Brain pericyte (primary cell): ENCODE measurements at regions not wholly inside any gene's neighbourhood (a gene's known extent, or its start where the extent isn't known, plus 50 kb on each side); places are given as distances from the start of the nearest gene placed in this dataset.
"Not testable (repeated sequence)": the region's sequence is repeated elsewhere in the genome, so short reads cannot be mapped to it uniquely, and the experiment has no call there.

ENCODE experiments used
- DNase-seq: peaks from one replicate; pipeline ENCODE4 v3.0.0-alpha.2; 2012; ENCODE audit warnings: low read depth, low spot score

DNA sequence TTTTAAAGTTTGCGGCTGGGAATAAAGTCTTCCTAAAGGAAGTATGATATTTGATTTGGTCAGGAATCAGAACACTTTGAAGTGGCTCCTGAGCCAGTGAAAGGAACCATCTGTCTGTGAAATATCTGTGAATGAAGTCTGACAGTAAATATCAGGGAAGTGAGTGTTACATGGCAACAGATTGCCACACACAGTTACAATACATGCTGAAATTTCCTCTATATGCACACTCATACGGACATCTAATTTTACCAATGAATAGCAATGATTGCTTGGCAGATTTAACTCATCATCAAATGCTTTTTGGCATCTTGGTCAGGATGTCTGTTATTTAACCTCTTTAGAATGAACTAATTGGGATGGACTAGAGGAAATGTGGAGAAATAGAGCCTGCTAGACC lies 1023.8 kb downstream of the FAT4 start:
- DNase-seq = no peak

DNA sequence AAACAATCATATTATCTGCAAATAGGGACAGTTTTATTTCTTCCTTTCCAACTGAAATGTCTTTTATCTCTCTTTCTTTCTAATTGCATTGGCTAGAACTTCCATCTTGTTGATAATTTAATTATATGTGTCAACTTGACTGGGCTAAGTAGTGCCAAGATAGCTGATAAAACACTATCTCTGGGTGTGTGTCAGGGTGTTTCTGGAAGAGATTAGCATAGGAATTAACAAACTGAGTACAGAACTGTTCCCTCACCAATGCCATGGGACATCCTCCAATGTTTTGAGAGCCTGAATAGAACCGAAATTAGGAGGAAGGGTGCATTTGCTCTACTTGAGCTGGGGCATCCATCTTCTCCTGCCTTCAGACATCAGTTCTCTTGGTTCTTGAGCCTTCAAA lies 1027.2 kb downstream of the FAT4 start:
- no peak for DNase-seq

DNA sequence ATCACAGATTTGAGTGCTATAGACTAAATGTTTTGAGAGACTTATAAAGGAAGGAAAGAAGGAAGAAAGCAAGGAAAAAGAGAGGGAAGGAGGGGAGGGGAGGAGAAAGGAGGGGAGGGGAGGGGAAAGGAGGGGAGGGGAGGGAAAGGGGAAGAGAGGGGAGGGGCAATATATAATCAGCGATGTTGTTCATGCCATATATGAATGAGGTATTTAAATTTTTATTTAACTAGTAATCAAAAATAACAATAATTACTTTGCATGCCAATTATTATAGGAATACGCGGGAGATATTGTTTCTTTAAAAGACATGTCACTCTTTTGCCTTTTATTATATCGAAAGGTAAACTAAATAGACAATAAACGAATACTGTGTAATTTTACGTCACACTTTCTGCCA lies 1029.7 kb downstream of the FAT4 start:
- no peak for DNase-seq

DNA sequence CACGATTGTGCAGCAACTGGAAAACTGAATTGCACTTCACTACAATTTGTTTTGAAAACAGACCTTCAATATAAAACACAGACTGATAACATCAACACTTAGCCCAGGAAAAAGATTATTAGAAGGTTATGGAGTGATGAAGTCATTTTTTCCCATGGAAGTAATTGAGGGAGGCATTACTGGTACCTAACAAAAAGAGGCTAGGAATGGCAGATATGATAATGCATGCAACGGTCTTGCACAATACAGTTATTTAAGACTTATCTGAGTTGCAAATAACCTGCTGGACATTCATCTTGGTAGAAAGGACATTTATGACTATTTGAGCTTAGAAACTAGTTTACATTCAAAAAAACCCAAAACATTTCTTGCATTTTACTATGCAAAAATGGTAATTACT lies 1031.9 kb downstream of the FAT4 start:
- DNase-seq = no peak

DNA sequence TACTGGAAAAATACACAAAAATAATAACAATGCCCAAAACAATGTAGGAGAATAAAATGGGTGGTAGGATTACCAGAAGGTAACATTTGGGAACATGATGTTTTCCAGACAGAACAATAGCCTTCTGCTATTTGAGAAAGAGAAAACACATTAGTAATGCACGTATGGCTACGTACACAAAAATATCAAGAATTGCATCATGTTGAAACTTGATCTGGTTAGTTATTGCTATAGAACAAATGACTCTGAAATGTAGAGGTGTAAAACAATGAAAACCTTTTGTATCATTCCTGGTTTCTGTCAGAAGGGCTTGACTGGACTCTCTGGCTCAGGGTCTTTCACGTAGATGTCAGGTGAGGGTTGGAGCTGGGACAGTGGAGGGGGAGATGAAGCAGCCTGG lies 1040.0 kb downstream of the FAT4 start:
- DNase-seq = no peak

DNA sequence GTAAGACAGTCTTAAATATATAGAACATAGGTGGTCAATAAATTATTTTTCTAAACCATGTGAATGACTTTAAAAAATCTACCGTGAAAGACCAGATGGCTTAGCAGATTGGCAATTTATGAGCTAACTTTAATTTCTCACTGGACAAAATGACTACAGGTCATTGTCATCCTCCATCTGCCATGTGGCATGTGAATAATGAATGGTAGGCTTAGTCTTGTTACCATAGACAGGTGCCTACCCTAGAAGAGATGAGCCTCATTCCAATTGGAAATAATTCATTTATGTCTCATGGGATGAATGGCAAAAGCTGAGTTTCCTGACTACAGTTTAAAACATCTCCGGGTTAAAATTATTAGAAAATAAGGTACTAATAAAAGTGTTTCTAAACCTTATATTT lies 1043.3 kb downstream of the FAT4 start:
- no peak for DNase-seq

DNA sequence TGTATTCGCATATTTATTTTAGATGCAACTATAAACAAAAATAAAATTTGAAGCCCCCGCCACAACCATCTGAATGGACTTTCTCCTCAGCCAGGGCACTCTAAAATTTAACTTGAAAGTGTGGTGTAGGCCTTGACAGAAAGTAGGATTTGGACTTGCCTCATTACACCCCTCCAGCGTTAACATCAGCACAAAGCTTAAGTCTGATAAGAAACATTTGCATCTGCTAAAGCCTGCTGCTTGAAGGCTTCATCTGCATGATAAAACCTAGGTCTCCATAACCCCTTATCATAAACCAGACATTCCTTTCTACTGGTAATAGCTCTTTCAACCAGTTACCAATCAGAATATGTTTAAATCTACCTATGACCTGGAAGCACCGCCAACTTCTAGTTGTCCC lies 1046.5 kb downstream of the FAT4 start:
- no peak for DNase-seq

DNA sequence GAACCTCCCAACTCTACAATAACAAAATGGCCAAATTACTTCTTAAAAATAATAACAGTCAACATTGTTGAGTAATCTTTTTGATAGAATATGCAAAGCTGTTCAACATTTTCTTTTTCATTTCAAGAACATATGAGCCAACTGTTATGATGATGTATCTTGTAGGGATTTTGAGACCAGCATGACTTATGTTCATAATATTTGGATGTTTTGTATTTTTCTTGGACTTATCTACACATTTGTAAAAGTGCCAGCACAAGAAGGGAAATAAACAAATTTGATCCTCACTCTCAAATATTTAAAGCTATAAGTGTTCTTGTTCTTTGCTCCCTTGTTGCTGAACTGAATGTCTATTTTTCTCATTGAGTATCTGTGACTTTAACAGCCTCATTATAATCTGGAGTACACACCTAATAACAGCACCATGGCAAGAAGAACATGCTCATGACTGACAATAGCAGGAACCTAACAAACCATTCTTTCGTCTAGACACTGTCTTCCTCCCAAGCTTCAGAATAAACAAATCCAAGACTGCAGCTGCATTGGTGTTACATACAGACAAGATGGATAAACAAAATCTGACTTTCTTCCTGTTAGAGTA lies 1049.7 kb downstream of the FAT4 start:
- DNase-seq = peak; percentile 27

DNA sequence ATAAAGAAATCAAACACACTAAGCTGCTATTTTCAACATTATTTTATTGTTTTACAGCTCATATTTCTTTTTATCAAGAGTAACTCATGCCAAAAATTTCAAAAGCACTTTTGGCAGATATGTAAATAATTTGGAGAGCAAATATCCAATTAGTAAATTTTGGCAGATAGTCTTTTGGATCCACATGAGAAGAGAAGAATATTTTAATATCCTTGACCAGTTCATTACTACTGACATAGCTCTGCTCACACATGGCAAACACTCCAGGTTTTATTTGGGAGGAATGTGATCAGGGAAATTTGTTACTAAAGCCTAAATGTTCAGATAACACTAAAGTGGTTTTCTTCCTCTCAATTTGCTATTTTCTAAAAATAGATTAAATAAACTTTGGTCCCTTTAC lies 1054.3 kb downstream of the FAT4 start:
- DNase-seq = no peak

DNA sequence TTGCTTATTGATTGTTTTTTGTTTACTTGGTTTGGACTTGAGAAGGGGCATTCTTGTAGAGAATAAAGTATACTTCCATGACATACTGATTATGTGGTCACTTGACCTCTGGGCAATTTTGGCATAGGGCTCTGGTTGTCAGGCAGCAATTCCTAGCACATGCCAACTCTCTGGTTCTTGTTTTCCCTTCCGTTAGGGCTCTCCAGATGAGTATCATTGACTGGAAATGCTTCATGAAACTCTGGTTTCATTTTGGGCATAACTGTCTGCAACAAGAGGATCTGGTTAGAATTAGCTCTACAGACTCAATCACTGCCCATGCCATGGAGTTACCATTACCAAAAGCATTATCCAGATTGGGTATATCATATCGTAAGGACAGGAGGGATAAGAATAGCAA lies 1057.9 kb downstream of the FAT4 start:
- DNase-seq = no peak

DNA sequence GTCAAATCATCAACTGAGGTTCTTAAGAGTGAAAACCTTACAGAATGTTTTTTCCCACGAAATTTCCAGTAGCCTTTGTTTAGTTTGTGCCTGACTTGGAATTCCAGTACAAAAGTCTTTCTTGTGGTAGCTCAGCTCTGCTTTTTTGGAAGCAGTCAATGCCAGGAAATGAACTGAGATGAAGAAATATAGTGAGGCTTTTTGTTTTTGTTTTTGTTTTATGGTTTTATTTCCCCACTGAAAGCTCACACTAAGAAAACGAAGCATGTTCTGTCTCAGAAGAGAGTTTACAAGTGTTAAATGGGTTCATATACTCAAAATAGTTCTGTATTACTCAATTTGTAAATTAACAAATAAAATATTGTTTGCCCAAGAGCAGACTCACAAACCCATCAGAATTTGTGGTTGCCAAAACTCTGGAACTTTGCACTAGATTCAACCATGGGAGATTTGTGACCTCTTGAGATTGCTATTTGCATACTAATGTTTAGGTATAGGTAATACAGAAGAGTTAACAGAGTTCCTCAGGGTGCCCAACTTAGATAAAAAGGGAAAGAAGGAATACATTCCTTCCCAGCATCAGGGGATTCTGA lies 1060.8 kb downstream of the FAT4 start:
- peak; percentile 7 for DNase-seq

DNA sequence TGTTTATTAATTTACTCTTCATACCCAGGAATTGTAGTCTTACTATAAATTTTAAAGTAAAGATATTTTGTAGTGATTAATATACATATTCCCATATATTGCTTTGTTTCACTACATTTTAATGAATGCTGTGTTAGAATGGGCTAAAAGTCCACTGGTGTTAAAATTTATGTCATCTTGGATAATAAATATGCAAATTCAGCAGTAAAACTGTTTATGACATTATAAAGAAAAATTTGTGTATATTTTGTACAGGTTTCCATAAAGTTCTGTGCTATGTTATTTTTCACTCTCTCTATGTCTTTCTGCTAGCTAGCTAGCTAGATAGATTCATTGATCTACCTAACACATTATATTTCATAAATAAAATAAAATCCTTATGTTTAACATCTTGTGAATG lies 1071.2 kb downstream of the FAT4 start:
- DNase-seq = no peak

DNA sequence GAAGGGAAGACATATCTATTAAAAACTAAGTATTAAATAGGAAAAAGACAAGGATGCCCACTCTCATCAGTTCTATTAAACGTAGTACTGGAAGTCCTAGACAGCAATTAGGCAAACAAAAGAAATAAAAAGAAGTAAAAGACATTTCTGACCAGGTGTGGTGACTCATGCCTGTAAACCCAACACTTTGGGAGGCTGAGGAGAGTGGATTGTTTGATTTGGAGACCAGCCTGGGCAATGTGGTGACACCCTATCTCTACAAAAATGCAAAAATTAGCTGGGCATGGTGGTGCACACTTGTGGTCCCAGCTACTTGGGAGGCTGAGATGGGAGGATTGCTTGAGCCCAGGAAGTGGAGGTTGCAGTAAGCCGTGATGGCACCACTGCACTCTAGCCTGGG lies 1071.8 kb downstream of the FAT4 start:
- DNase-seq = no peak

DNA sequence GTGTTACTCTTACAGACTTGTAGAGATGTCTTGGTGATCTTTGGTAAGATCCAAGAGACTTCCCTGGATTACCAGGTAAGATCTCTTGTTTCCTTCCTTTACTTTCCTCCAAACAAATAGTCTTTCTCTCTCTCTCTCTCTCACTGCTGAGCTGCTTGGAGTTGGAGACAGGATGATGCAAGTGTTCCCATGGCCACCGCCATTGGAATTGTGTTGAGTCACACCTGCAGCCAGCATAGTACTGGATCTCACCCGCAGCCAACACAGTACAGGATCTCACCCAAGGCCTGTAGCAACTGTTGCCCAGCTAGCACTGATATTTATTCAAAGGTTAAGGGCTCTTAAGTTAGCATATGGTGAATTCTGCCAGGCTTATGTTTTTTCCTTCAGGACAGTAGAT lies 1080.9 kb downstream of the FAT4 start:
- DNase-seq = no peak

DNA sequence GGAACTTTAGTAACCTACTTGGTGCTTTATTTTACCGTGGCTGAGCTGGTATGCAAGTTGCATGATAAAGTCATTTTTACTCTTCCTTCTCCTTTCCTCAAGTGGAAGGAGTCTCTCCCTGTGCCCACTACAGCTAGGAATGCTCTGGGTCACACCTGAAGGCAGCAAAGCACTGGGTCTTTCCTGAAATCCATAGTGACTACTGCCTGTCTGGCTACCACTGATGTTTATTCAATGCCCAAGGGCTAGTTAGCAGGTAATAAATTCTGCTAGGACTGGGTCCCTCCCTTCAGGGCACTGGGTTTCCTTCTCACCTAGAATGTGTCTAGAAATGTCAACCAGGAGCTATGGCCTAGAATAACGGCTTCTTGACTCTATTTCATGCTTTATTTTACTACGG lies 1081.4 kb downstream of the FAT4 start:
- DNase-seq = no peak

DNA sequence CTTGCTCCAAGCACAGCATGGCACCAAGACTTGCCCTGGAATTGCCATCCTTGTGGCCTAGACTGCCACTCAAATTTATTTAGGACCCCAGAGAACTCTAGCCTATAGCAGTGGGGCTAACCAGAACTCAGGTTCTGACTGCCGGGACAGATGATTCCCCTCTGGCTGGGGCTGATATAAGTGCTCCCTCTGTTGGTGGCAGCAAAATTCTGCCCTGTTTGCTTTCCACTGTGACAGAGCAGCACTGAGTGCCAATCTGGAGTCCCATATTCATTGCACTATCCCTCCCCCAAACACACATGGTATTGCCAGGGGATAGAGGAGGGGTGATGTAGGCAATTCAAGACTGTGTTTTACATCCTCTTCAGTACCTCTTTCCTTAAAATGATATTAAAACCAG lies 1081.9 kb downstream of the FAT4 start:
- no peak for DNase-seq

DNA sequence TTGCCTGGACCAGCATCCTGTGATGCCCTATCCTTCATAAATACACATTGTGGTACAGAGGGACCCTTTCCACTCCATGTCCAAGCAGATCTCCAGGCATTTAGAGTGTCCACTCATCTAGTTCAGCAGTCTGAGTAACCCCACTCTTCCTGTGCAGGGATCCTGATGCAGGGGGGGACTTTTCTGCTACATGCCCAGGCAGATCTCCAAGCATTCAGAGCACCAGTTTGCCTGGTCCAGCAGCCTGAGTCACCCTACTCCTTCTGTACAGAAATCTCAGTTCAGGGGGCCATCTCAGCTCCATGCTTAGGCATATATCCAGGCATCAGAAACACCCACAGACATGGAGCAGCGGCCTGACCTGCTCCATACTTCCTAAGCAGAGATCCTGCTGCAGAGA lies 1089.8 kb downstream of the FAT4 start:
- no peak for DNase-seq

DNA sequence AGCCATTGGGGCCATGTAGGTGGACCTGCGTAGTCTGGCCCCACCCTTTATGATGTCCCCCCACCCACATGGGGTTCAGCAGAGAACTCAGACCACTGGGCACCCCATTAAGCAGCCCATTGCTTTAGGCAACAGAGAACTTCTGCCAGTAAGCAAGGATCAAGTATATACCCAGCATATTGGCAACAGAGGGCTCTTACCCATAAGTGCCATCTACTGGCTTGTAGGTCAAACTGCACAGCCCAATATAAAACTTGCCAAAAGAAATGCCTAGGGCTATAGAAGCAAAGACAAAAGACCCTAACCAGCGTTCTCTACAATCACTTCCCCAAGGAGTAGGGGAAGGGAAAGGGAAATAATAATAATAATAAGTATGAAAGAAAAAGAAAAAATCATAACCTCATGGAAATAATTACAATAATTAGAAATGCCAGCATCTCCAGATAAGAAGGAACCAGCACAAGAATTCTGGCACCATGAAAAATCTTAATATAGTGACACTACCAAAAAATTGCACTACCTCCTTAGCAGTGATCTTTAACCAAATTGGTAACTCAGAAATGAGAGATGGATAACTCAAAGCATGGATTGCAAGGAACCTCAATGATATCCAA lies 1090.7 kb downstream of the FAT4 start:
- DNase-seq = no peak

DNA sequence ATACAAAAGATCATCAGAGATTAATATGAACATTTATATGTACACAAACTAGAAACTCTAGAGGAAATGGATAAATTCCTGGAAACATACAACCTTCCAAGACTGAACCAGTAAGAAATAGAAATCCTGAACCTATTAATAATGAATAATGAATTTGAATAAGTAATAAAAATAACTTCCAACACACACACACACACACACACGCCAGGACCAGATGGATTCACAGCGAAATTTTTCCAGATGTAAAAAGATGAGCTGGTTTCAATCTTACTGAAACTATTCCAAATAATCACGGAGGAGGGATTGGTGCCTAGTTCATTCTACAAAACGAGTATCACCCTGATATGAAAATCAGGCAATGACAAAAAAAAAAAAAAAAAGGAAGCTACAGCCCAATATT lies 1095.0 kb downstream of the FAT4 start:
- no peak for DNase-seq

DNA sequence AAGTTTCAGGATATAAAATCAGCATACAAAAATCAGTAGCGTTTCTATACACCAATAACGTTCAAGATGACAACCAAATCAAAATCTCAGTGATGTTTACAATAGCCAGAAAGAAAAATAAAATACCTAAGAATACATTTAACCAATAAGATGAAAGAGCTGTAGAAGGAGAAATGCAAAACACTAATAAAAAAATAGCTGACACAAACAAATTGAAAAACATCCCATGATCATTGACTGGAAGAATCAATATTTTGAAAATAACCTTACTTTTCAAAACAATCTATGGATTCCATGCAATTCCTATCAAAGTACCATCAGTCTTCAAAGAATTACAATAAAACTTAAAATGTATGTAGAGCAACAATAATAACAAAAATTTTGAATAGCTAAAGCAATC lies 1096.3 kb downstream of the FAT4 start:
- DNase-seq = no peak

DNA sequence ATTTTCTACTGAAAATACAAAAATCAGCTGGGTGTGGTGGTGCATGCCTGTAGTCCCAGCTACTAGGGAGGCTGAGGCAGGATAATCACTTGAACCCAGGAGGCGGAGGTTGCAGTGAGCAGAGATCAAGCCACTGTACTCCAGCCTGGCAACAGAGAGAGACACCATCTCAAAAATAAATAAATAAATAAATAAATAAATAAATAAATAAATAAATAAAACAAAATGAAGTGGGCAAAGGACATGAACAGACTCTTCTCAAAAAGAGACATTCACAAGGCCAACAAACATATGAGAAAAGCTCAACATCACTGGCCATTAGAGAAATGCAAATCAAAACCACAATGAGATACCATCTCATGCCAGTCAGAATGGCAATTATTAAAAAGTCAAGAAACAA lies 1097.6 kb downstream of the FAT4 start:
- not testable (repeated sequence) for DNase-seq

DNA sequence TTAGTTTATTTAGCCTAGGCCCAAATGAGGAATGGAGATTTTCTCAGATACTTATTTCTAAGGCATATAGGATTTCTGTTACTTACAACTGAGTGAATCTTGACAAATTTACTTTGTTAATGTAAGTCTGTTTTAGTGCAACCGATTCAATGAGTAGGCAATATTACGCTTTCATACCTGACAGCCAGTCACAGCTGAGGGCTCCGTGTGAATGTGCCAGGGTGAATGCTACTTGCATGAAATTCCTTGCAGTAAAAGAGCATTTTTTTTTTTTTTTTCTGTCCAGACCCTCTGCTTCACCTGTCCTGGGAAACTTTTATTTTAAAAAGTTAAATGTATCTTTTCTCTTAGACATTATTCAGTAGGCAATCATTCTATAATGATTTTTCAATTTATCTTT lies 1100.0 kb downstream of the FAT4 start:
- DNase-seq = no peak

DNA sequence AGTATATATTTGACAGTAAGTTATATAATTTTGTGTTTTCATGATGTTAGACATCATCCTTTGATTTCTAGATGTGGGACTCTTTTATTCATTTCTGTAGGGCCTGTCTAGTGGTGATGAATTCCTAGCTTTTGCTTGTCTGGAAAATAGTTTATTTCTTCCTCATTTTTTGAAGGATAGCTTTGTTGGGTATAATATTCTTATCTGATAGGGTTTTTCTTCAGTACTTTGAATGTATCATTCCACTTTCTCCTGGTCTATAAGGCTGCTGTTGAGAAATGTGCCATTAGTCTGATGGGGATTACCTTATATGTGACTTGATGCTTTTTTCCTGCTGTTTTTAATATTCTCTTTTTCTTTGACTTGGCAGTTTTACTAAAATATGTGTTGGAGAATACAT lies 1104.5 kb downstream of the FAT4 start:
- DNase-seq = no peak

DNA sequence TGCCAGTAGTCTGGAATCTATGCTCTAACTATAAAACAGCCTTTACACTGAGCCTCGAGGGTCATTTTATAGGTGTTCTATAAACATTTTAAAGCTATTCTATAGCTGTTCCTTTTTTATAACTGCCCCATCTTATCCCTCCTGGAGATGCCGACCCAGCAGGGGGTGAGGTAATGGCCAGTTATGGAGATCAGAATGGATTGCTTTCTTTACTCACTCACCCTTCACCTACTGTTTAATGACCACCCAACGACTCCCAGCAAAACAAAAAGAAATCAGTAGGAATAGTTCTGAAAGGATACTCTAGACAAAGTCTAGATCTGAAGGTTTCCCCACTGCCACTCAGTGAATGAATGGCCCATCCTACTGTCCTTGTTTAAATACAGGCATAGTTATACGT lies 1113.1 kb downstream of the FAT4 start:
- DNase-seq = no peak
